ENCODE measurements at regions not wholly inside any gene's neighbourhood (a gene's known extent, or its start where the extent isn't known, plus 50 kb on each side); places are given as distances from the start of the nearest gene placed in this dataset.

DNA sequence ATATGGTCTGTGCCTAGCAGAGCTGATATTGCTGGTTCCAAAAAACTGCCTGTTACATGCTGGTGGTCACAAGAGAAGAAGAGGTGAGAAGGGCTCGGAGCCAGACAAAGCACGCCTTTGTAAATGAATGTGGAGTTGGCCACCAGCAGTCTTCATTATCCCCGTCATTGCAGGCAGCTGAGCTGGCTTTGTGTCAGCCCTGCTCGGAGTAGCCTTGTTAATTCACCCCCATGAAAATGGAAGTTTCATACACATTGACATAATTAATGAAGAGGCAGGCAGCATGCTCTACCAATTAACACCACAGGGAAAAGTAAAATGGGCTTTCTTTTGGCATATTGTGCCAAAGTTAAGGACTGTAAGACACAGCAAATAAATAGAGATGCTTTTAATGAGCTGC is 113.7 kb upstream of the RBFOX1 start:
- H3K27me3 Mint-ChIP-seq: peaks cover 4% of the 10 kb centered on the region
- Histone ChIP-seq H3K27me3 (ENCODE audit: control insufficient read depth, insufficient read depth, low read length) (no peaks in the 10 kb centered on the region), H3K4me1 (ENCODE audit: control insufficient read depth, insufficient read depth, low read length, poor library complexity, severe bottlenecking) (no peaks in the 10 kb centered on the region), H3K27ac (ENCODE audit: insufficient read depth, low read length, poor library complexity, severe bottlenecking) (no peak overlapping the region), H3K4me3 (ENCODE audit: low read depth, low read length) (no peak overlapping the region), H3K9me3 (ENCODE audit: control insufficient read depth in 2 of 2, low read length in 2 of 2) (peaks cover 2 to 5% of the 10 kb centered on the region in 2 experiments), H3K36me3 (ENCODE audit: control insufficient read depth, insufficient read depth, low read length) (no peaks in the 10 kb centered on the region)
- H3K36me3 Mint-ChIP-seq: no peaks in the 10 kb centered on the region
- DNase-seq: no peak
- H3K9me3 Mint-ChIP-seq: peaks cover 4 to 26% (median 12%) of the 10 kb centered on the region in 7 donors
- no peak overlapping the region for H3K27ac Mint-ChIP-seq
- no peak overlapping the region for H3K4me3 Mint-ChIP-seq
- H3K4me1 Mint-ChIP-seq: no peaks in the 10 kb centered on the region
- no peak for ATAC-seq (ENCODE audit: low read depth in 2 of 2)

DNA sequence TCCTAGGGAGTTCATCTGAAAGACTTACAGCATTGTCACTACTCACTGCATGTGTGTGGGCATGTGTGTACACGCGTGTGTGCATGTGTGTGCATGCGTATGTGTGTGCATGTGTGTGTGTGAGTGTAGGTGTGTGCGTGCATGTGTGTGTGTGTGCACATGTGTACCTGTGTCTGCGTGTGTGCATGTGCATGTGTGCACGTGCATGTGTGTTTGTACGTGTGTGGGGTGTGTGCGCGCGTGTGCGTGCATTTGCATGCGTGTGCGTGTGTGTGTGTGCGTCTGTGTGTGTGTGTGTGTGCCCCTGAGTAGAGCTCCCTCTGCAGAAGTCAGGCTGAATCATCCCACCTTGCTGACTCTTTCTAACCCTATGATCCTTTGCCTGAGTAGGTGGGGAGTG is 114.8 kb upstream of the RBFOX1 start:
- Histone ChIP-seq H3K36me3 (ENCODE audit: control insufficient read depth, insufficient read depth, low read length) (no peaks in the 10 kb centered on the region), H3K9me3 (ENCODE audit: control insufficient read depth in 2 of 2, low read length in 2 of 2) (peaks cover 5% of the 10 kb centered on the region in 2 experiments), H3K4me1 (ENCODE audit: control insufficient read depth, insufficient read depth, low read length, poor library complexity, severe bottlenecking) (no peaks in the 10 kb centered on the region), H3K27ac (ENCODE audit: insufficient read depth, low read length, poor library complexity, severe bottlenecking) (no peak overlapping the region), H3K27me3 (ENCODE audit: control insufficient read depth, insufficient read depth, low read length) (no peaks in the 10 kb centered on the region), H3K4me3 (ENCODE audit: low read depth, low read length) (no peak overlapping the region)
- H3K4me1 Mint-ChIP-seq: no peaks in the 10 kb centered on the region
- H3K27ac Mint-ChIP-seq: no peak overlapping the region
- peaks cover 4% of the 10 kb centered on the region for H3K27me3 Mint-ChIP-seq
- no peaks in the 10 kb centered on the region for H3K36me3 Mint-ChIP-seq
- H3K4me3 Mint-ChIP-seq: no peak overlapping the region
- peaks cover 4 to 27% (median 12%) of the 10 kb centered on the region in 7 donors for H3K9me3 Mint-ChIP-seq
- ATAC-seq (ENCODE audit: low read depth in 2 of 2) (no peak), DNase-seq (no peak)

DNA sequence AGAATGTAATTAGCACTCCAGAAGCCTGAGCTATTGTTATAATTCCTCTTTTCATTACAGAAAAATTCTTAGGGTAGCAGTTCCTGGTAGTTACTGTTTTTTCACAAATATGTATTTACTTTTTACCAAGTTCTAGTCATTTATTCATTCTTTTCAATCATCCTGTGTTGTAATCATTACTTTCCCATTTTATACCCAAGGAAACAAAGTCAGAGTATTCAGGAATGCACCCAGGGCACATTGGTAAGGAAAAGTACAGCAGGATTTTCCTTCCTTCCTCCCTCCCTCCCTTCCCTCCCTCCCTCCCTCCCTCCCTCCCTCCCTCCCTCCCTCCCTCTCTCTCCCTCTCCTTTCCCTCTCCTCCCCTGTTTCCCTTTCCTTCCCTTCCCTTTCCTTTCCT is 115.9 kb upstream of the RBFOX1 start:
- Histone ChIP-seq H3K27ac (ENCODE audit: insufficient read depth, low read length, poor library complexity, severe bottlenecking) (no peak overlapping the region), H3K27me3 (ENCODE audit: control insufficient read depth, insufficient read depth, low read length) (no peaks in the 10 kb centered on the region), H3K9me3 (ENCODE audit: control insufficient read depth in 2 of 2, low read length in 2 of 2) (peaks cover 5% of the 10 kb centered on the region in 2 experiments), H3K36me3 (ENCODE audit: control insufficient read depth, insufficient read depth, low read length) (no peaks in the 10 kb centered on the region), H3K4me3 (ENCODE audit: low read depth, low read length) (no peak overlapping the region), H3K4me1 (ENCODE audit: control insufficient read depth, insufficient read depth, low read length, poor library complexity, severe bottlenecking) (no peaks in the 10 kb centered on the region)
- Mint-ChIP-seq H3K4me3 (no peak overlapping the region), H3K9me3 (peaks cover 4 to 24% (median 12%) of the 10 kb centered on the region in 7 donors), H3K4me1 (no peaks in the 10 kb centered on the region), H3K36me3 (no peaks in the 10 kb centered on the region), H3K27ac (no peak overlapping the region), H3K27me3 (peaks cover 4% of the 10 kb centered on the region)
- no peak for DNase-seq
- no peak for ATAC-seq (ENCODE audit: low read depth in 2 of 2)

DNA sequence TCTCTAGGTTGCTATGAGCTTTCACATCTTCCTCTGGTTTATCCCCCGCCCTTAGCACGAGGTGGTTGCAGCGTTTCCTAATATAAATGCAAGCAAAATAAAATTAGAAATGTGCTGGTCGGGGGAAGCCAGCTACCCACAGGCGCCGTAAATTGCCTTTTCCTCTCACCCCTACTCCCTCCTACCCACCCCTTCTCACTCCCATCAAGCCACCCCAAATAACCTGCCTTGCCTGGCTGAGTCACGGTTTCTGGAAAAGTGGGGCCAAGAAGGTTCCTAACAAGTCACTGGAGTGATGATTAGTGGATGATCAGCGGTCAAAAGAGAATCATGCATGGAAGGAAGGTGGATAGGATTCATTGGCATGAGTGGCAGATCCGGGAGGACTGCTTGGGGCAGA is 120.9 kb upstream of the RBFOX1 start:
- H3K4me1 ChIP-seq (ENCODE audit: control insufficient read depth, insufficient read depth, low read length, poor library complexity, severe bottlenecking): no peaks in the 10 kb centered on the region
- H3K27me3 Mint-ChIP-seq: no peaks in the 10 kb centered on the region
- no peaks in the 10 kb centered on the region for H3K27me3 ChIP-seq (ENCODE audit: control insufficient read depth, insufficient read depth, low read length)
- H3K9me3 ChIP-seq (ENCODE audit: control insufficient read depth in 2 of 2, low read length in 2 of 2): peaks cover 5 to 7% of the 10 kb centered on the region in 2 experiments
- H3K27ac ChIP-seq (ENCODE audit: insufficient read depth, low read length, poor library complexity, severe bottlenecking): no peak overlapping the region
- no peak for ATAC-seq (ENCODE audit: low read depth in 2 of 2)
- no peak overlapping the region for H3K27ac Mint-ChIP-seq
- DNase-seq: no peak
- no peaks in the 10 kb centered on the region for H3K4me1 Mint-ChIP-seq
- no peaks in the 10 kb centered on the region for H3K36me3 ChIP-seq (ENCODE audit: control insufficient read depth, insufficient read depth, low read length)
- no peaks in the 10 kb centered on the region for H3K36me3 Mint-ChIP-seq
- H3K9me3 Mint-ChIP-seq: peaks cover 4 to 22% (median 8%) of the 10 kb centered on the region in 7 donors
- no peak overlapping the region for H3K4me3 Mint-ChIP-seq
- no peak overlapping the region for H3K4me3 ChIP-seq (ENCODE audit: low read depth, low read length)

DNA sequence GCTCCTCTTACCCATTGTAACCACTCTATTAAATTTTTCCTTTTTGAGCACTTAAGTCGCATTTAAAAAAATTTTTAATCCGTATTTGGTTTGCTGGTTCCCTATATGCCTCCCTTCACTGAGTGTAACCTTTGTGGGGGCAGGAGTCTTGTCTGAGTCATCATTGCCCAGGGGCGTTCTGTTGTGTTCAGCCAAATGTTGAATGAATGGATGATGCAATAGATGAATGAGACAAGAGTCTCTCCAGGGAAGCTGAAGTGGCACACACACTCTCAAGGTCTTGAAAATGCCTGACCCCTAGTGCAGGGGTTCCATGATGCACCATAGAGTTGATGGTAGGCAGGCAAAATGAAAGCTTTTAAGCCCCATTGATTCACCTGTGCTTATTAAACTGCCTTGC is 123.0 kb upstream of the RBFOX1 start:
- no peak for DNase-seq
- Mint-ChIP-seq H3K27ac (no peak overlapping the region), H3K27me3 (no peaks in the 10 kb centered on the region)

DNA sequence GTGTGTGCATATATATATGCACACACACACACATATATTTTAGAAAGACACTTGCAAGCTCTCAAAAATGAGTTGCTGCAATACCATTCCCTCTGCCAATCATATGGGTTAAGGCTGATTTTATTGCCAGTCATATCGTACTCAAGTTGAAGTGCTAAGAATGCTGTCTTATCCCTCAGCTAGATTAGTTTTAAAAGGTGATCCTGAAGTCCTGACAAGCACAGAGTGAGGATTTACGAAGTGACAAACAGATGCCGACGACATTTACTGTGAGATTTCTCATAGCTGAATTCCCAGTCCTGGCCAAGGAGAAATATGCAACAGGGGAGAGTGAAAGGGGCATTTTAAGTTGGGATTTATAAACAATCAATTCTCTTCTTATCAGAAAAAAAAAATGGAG is 126.2 kb upstream of the RBFOX1 start:
- no peaks in the 10 kb centered on the region for H3K36me3 Mint-ChIP-seq
- no peak overlapping the region for H3K4me3 ChIP-seq (ENCODE audit: low read depth, low read length)
- DNase-seq: no peak

More for the DNA sequence above, 123.0 kb upstream of the RBFOX1 start:
- Histone ChIP-seq H3K27ac (ENCODE audit: insufficient read depth, low read length, poor library complexity, severe bottlenecking) (no peak overlapping the region), H3K9me3 (ENCODE audit: control insufficient read depth in 2 of 2, low read length in 2 of 2) (peaks cover 5% of the 10 kb centered on the region in 2 experiments), H3K4me3 (ENCODE audit: low read depth, low read length) (no peak overlapping the region), H3K27me3 (ENCODE audit: control insufficient read depth, insufficient read depth, low read length) (no peaks in the 10 kb centered on the region), H3K4me1 (ENCODE audit: control insufficient read depth, insufficient read depth, low read length, poor library complexity, severe bottlenecking) (no peaks in the 10 kb centered on the region), H3K36me3 (ENCODE audit: control insufficient read depth, insufficient read depth, low read length) (no peaks in the 10 kb centered on the region)
- peaks cover 4 to 21% (median 6%) of the 10 kb centered on the region in 7 donors for H3K9me3 Mint-ChIP-seq
- H3K36me3 Mint-ChIP-seq: no peaks in the 10 kb centered on the region
- ATAC-seq (ENCODE audit: low read depth in 2 of 2): no peak
- no peaks in the 10 kb centered on the region for H3K4me1 Mint-ChIP-seq
- no peak overlapping the region for H3K4me3 Mint-ChIP-seq

DNA sequence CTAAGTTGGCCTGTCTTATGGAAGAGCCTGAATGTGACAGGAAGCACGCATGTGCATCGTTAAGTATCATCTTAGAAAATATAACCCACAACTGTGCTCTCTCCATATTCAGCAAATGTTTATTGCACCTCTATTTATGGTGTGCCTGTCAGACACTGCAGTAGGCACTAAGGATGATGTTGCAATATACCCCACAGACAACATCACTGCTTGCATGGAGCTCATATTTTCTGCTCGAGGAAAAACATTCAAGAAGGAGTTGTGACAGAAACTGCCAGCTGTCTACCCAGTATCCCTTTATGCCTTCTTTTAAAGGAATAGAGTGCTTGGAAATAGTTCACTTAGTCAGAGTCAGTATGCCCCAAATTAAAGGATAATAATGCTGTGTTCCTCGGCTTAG is 132.3 kb upstream of the RBFOX1 start:
- Mint-ChIP-seq H3K9me3 (peaks cover 2 to 37% (median 17%) of the 10 kb centered on the region in 7 donors), H3K27ac (no peak overlapping the region)

More for the DNA sequence above, 126.2 kb upstream of the RBFOX1 start:
- peaks cover 2 to 5% of the 10 kb centered on the region in 2 experiments for H3K9me3 ChIP-seq (ENCODE audit: control insufficient read depth in 2 of 2, low read length in 2 of 2)
- Mint-ChIP-seq H3K4me3 (no peak overlapping the region), H3K9me3 (peaks cover 5 to 24% (median 13%) of the 10 kb centered on the region in 7 donors), H3K27ac (no peak overlapping the region), H3K4me1 (no peaks in the 10 kb centered on the region), H3K27me3 (no peaks in the 10 kb centered on the region)
- H3K4me1 ChIP-seq (ENCODE audit: control insufficient read depth, insufficient read depth, low read length, poor library complexity, severe bottlenecking): no peaks in the 10 kb centered on the region
- H3K27me3 ChIP-seq (ENCODE audit: control insufficient read depth, insufficient read depth, low read length): no peaks in the 10 kb centered on the region
- no peaks in the 10 kb centered on the region for H3K36me3 ChIP-seq (ENCODE audit: control insufficient read depth, insufficient read depth, low read length)
- H3K27ac ChIP-seq (ENCODE audit: insufficient read depth, low read length, poor library complexity, severe bottlenecking): no peak overlapping the region
- no peak for ATAC-seq (ENCODE audit: low read depth in 2 of 2)

DNA sequence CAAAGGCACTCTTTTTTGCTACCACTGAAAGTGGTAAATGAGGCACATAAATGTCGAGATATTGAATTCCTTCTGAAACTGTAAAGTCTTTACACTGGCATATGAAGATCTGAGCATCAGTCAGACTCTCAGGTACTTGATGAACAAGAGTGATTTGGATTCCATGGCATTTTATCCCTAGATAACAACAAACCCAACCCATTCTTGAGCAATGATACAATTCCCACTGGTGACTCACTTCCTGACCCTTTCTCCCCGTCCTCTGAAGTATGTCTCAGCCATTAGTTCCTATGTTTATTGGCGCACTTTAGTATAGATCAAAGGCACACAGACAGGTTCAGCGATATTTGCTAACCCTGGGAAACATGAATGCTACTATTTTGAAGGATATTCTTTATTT is 147.0 kb upstream of the RBFOX1 start:
- Mint-ChIP-seq H3K27ac (no peak overlapping the region), H3K4me3 (no peak overlapping the region), H3K4me1 (no peaks in the 10 kb centered on the region), H3K36me3 (no peaks in the 10 kb centered on the region), H3K9me3 (peaks cover 0 to 31% (median 10%) of the 10 kb centered on the region in 7 donors), H3K27me3 (no peaks in the 10 kb centered on the region)
- DNase-seq: no peak
- Histone ChIP-seq H3K36me3 (ENCODE audit: control insufficient read depth, insufficient read depth, low read length) (no peaks in the 10 kb centered on the region), H3K4me1 (ENCODE audit: control insufficient read depth, insufficient read depth, low read length, poor library complexity, severe bottlenecking) (no peaks in the 10 kb centered on the region), H3K27ac (ENCODE audit: insufficient read depth, low read length, poor library complexity, severe bottlenecking) (no peak overlapping the region), H3K27me3 (ENCODE audit: control insufficient read depth, insufficient read depth, low read length) (no peaks in the 10 kb centered on the region), H3K4me3 (ENCODE audit: low read depth, low read length) (no peak overlapping the region), H3K9me3 (ENCODE audit: control insufficient read depth in 2 of 2, low read length in 2 of 2) (peaks cover 3 to 5% of the 10 kb centered on the region in 2 experiments)
- no peak for ATAC-seq (ENCODE audit: low read depth in 2 of 2)

More for the DNA sequence above, 132.3 kb upstream of the RBFOX1 start:
- no peaks in the 10 kb centered on the region for H3K4me1 ChIP-seq (ENCODE audit: control insufficient read depth, insufficient read depth, low read length, poor library complexity, severe bottlenecking)
- no peak overlapping the region for H3K27ac ChIP-seq (ENCODE audit: insufficient read depth, low read length, poor library complexity, severe bottlenecking)
- no peaks in the 10 kb centered on the region for H3K36me3 ChIP-seq (ENCODE audit: control insufficient read depth, insufficient read depth, low read length)
- no peaks in the 10 kb centered on the region for H3K27me3 Mint-ChIP-seq
- no peaks in the 10 kb centered on the region for H3K4me1 Mint-ChIP-seq
- H3K4me3 ChIP-seq (ENCODE audit: low read depth, low read length): no peak overlapping the region
- no peaks in the 10 kb centered on the region for H3K27me3 ChIP-seq (ENCODE audit: control insufficient read depth, insufficient read depth, low read length)
- peaks cover 2 to 5% of the 10 kb centered on the region in 2 experiments for H3K9me3 ChIP-seq (ENCODE audit: control insufficient read depth in 2 of 2, low read length in 2 of 2)
- ATAC-seq (ENCODE audit: low read depth in 2 of 2) (no peak), DNase-seq (no peak)
- no peak overlapping the region for H3K4me3 Mint-ChIP-seq
- H3K36me3 Mint-ChIP-seq: peaks cover 3% of the 10 kb centered on the region
